ENCODE measurements at regions not wholly inside any gene's neighbourhood (a gene's known extent, or its start where the extent isn't known, plus 50 kb on each side); places are given as distances from the start of the nearest gene placed in this dataset.
"Not testable (repeated sequence)": the region's sequence is repeated elsewhere in the genome, so short reads cannot be mapped to it uniquely, and the experiment has no call there.

DNA sequence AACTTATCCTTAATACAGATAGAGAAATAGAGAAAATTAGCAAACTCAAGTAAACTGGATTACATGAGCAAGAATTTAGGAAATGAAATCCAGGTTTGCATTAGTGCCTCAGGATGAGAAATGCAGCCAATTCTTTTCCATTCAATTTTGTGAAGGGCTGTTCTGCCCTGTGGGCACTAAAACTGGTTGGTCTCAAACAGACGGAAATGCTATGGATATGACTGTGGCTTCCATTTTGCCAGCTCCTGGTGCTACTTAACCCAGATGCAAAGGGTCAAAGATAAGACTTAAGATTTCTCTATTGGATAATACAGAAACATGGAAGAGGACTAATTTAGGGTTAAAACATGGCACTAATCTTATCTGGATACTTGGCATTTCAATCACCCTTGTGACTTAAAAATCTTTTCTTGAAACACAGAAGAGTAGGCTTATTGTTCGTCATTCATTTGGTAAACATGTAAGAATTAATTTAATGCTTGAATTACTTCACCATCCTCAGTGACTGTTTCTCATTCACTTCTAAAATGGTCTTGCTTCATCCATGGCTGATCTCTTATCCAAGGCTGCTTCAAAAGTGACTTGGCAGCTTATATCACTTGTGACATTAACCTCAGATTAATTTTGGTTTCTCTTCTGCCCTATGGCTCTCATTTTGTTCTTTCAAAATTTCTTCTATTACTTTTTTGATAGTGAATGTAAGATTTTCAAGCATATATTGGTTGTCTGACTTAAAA is 1008.7 kb downstream of the GLUD2 start:
- DNase-seq (ENCODE audit: low read depth) = no peak

DNA sequence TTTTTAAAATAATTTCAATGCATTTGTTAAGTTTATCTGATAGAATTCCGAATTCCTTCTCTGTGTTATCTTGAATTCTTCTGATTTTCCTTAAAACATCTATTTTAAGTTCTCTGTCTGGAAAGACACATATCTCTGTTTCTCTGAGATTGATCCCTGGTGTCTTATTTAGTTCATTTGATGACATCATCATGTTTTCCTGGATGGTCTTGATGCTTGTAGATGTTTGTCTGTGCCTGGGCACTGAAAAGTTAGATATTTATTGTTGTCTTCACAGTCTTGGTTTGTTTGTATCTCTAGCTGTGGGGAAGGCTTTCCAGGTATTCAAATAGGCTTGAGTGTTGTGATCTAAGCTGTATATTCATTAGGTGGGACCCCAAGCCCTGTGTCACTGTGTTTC is 1028.8 kb downstream of the GLUD2 start:
- DNase-seq (ENCODE audit: low read depth) = no peak

DNA sequence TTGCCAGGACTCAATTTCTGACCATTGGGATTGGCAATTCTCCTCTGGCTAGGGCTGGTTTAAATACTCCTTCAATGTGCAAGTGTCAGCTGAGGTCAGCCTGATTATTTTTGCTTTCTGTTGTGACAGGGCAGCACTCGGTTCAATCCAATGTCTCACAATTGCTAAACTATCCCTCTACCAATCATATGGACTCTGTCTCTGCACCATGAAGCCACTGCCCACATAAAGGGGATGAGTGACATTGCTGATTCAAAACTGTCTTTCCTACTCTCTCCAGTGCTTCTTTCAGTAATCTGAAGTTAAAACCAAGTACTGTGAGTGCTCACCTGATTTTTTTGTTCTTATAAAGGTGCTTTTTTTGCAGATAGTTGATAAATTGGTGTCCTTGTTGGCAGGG is 1030.7 kb downstream of the GLUD2 start:
- DNase-seq (ENCODE audit: low read depth) = no peak

DNA sequence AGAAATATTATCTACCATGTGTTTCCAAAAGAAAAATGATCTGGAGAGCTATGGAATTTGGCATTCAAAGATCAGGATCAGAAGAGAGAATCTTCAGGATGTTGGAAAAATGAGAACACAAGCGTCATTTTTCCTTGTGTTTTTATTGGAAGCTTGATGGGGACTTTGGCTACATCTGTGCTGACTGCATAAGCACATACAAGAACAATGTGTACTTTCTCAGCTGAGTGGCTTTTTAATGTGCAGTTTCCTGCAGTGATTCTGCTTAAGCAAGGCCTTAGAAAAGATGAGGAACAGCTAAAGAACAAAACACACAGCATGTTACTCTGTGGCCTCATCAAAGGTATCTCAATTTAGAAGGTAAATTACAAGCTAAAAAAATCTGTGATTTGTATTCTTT is 1039.9 kb downstream of the GLUD2 start:
- DNase-seq (ENCODE audit: low read depth) = no peak

DNA sequence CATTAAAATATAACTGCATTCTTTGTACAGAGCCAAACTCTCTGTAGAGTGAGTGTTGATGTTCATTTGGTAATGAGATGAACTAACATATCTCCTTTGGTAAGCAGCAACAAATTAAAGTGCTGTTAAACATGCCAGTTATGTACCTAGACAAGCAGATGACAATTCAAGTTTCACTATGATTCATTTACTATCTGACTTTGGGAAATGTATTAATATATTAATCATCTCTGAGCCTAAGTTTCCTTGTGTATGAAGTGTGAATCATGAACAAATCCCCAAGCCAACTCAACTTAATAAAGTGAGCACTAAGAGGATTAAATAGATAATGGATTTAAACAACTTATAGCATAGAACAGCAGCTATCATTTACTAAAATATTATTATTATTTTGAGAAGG is 1044.2 kb downstream of the GLUD2 start:
- DNase-seq (ENCODE audit: low read depth) = no peak

DNA sequence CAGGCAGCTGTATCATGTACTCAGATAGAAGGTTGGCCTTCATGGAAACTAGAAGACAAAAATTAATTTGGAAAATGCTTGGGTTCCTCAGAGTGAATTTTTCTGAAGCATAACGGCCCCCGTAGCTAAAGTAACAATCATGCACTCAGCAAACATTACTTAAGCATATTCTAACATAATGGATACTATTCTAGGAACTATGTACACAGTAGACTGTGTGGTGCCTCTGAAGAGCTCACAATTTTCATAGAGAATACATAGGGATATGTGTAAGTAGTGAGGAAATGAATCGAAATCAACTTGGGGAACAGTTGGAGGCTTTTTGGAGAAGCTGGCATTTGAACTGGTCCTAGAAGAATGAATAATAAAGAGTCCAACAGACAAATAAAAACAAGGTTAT is 1045.0 kb downstream of the GLUD2 start:
- no peak for DNase-seq (ENCODE audit: low read depth)

DNA sequence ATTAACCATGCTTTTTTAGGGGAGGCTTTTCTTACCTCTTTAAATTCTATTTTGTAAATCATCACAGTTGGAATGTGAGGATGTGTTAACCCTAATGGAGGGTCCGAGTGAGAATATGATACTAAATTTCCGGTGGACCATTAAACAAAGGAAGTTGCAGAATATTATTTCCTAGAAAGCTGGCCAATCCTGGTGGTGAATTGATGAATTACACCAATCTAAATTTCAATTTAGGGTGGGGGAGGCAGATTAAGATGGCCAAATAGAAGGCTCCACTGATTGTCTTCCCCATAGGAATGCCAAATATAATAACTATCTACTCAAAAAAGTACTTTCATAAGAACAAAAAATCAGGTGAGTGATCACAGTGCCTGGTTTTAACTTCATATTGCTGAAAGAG is 1045.6 kb downstream of the GLUD2 start:
- no peak for DNase-seq (ENCODE audit: low read depth)

DNA sequence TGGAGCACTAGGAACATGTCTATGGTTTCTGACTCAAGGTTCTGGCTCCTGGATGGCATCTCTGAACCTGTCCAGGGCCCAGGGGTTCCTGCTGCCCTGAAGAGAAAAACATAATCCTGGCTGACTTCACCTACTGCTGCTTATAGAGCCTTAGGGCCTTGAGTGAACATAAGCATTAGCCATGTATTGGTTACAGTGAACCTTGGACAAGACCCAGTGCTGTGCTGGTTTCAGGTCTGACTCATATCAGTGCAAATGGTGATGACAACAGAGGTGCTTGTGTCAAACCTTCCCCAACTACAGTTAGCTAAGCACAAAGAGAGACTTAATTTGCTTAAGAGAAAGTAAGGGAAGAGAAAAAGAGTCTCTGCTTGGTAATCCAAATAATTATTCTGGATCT is 1047.2 kb downstream of the GLUD2 start:
- no peak for DNase-seq (ENCODE audit: low read depth)

DNA sequence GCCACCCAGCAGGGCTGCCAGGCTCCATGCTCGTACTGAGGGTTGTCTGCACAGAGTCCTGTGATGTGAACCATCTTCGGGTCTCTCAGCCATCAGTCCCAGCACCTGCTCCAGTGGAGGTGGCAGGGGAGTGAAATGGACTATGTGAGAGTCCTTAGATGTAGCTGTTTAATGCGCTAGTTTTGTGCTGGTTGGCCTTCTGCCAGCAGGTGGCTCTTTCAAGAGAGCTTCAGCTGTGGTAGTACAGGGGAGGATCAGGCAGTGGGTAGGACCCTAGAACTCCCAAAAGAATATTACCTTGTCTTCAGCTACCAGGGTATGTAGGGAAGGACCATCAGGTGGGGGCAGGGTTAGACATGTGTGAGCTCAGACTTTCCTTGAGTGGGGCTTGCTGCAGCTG is 1066.0 kb downstream of the GLUD2 start:
- DNase-seq (ENCODE audit: low read depth) = no peak

DNA sequence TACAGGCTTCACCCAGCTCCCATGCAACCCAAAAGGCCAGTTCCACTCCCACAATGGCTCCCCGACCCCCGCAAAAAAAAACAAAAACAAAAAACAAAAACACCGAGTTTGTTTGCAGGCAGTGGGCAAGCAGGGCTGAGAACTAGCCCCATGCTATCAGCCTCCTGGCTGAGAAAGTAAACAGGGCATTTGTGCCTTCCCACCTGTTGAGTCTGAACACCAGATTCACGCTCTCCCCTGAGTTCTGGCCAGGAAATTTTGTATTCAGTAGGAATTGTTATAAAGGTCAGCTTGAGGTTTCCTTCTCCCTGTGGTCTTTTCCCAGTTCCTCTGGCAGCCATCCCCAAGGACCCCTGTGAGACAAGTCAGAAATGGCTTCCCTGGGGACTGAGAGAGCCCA is 1066.5 kb downstream of the GLUD2 start:
- DNase-seq (ENCODE audit: low read depth) = no peak

DNA sequence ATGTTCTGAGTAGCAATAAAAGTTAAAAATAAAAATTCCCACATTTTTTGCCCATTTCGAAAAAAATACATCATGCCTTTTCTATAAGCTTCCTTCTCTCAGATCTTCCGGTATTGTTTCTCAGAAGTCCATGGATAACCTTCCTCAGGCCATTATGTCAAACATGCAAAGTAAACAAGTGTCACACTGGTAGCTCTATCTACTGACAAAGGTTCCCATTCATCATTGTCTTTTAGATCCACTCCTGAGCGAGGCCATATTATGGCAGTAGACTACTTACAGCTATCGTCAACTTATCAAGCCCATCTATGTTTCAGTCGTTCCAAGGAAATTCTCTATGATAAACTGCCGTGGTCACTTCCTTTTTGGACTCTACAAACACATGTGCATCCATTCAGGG is 1068.2 kb downstream of the GLUD2 start:
- DNase-seq (ENCODE audit: low read depth) = no peak

DNA sequence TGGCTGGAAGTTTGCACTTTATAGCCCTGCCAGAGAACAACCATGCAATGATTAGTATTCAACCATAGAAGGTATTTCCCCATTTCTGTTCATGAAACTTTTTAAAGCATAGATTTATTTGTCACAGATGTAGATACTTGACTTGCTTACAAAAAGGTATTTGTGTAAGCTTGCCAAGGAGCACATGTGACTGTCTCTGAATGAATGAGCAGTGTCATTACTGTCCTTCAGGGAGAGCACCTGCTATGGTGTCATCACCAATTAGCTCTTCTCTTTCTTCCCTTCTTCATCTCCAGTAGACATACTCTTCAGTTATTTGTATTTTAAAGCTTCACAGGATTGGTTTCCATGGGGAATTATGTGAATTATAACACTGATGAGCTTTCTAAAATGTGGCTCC is 1064.7 kb upstream of the GRIA3 start:
- DNase-seq (ENCODE audit: low read depth) = no peak

DNA sequence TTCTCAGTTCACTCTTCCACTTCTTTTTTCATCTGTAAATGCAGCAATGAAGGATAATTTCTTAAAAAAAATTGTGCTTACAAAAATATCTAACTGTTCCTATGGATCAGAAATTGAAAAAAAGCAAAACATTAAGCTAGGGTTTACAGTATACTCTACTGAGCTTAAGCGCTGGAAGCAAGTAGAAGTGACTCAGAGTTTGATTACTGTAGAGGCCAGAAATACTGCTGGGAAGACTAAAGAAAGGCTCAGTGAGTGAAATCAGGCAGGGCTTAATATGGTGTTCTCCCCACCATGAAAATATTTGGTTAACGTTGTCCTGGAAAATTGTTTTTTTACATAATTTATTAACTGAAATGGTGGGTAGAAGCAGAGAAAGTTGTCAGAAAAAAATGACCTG is 1061.8 kb upstream of the GRIA3 start:
- DNase-seq (ENCODE audit: low read depth) = no peak

DNA sequence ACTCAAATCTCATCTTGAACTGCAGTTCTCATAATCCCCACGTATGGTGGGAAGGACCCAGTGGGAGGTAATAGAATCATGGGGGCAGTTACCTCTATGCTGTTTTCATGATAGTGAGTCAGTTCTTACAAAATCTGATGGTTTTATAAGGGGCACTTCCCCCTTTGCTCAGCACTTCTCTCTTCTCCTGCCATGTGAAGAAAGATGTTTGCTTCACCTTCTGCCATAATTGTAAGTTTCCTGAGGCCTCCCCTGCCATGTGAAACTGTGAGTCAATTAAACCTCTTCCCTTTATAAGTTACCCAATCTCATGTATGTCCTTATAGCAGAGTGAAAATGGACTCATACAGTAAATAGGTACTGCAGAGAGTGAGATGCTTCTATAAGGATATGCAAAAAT is 1050.6 kb upstream of the GRIA3 start:
- no peak for DNase-seq (ENCODE audit: low read depth)

DNA sequence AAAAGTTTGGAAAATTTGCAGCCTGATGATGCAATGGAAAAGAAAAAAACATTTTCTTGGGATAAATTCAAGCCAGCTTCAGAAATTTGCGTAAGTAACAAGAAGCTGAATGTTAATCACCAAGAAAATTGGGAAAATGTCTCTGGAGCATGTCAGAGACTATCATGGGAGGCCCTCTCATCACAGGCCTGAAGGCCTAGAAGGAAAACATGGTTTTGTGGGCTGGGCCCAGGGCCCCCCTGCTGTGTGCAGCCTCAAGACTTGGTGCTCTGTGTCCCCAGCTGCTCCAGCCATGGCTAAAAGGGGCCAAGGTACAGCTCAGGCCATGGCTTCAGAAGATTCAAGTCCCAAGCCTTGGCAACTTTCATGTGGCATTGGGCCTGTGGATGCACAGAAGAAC is 1049.8 kb upstream of the GRIA3 start:
- no peak for DNase-seq (ENCODE audit: low read depth)

DNA sequence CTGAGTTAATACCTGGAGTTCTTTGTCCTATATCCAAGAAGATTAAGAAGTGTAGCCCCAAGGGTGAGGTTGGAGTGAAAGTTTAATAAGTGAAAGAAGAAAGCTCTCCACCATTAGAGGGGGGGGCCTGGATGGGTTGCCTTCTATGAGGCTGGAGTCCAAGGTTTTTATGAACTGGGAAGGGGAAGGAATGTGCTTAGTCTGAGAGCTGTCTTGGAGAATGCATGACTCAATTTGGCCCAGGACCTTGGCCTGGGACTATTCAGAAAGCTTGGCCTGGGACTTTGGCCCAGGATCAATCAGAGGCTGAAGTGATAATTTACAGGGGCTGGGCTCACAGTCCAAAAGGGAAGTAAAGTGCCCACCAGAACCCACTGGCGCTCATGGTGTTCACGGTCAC is 1049.0 kb upstream of the GRIA3 start:
- DNase-seq (ENCODE audit: low read depth) = no peak

DNA sequence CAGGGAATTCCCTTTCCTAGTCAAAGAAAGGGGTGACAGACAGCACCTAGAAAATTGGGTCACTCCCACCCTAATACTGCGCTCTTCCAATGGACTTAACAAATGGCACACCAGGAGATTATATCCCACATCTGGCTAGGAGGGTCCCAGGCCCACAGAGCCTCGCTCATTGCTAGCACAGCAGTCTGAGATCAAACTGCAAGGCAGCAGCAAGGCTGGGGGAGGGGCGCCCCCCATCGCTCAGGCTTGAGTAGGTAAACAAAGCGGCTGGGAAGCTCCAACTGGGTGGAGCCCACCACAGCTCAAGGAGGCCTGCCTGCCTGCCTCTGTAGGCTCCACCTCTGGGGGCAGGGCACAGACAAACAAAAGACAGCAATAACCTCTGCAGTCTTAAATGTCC is 1043.9 kb upstream of the GRIA3 start:
- DNase-seq (ENCODE audit: low read depth) = not testable (repeated sequence)

DNA sequence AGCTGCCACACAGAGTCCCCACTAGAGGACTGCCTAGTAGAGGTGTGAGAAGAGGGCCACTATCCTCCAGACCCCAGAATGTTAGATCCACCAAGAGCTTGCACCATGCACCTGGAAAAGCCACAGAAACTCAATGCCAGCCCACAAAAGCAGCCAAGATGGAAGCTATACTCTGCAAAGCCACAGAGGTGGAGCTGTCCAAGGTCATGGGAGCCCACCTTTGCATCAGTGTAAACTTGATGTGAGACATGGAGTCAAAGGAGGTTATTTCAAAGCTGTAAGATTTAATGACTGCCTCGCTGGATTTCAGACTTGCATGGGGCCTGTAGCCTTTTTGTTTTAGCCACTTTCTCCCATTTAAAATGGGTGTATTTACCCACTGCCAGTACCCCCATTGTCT is 1030.1 kb upstream of the GRIA3 start:
- no peak for DNase-seq (ENCODE audit: low read depth)

DNA sequence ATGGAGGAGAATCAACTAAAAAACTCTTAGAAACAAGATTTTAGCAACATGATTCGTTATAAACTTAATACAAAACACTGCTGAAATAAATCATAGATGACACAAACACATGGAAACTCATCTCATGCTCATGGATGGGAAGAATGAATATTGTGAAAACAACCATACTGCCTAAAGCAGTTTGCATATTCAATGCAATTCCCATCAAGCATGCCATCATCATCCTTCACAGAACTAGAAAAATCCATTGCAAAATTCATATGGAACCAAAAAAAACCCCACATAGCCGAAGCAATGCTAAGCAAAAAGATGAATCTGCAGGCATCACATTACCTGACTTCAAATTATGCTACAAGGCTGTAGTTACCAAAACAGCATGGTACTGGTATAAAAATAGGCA is 1015.8 kb upstream of the GRIA3 start:
- no peak for DNase-seq (ENCODE audit: low read depth)

DNA sequence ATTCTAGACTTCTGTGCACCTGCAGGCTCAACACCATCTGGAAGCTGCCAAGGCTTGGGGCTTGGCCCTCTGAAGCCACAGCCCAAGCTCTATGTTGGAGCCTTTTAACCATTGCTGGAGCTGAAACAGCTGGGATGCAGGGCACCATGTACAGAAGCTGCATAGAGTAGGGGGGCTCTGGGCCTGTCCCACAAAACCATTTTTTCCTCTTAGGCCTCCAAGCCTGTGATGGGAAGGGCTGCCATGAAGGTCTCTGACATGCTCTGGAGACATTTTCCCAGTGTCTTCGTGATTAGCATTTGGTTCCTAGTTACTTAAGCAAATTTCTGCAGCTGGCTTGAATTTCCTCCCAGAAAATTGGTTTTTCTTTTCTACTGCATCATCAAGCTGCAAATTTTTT is 999.3 kb upstream of the GRIA3 start:
- no peak for DNase-seq (ENCODE audit: low read depth)

DNA sequence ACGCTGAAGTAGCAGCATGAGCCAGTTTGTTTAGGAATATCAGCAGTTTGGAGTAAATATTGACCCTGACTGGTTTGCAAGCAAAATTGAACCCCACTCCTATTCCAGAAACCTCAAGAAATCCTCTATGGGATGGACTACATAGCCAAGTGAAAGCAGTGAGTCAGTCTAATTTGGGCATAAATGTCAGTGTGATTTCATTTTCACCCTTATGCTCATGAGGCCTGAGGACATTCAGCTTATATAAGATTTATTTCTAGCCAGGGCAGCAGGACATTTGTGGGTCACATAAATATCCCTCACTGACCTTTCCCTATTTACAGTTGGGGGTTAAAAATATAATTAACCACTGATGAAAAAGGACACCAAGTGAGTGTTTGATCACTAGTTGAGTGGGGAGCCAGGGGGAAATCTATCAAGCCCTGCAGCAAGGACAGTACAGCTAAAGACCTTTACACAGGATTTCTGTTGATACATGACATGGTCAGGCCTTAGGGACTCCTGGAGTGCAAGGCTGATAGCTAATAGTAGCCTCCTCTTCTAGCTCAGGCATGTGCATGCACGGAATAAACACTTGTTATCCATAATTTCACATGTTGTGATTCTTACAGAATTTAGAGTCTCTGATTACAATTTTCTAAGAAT is 996.9 kb upstream of the GRIA3 start:
- no peak for DNase-seq (ENCODE audit: low read depth)

DNA sequence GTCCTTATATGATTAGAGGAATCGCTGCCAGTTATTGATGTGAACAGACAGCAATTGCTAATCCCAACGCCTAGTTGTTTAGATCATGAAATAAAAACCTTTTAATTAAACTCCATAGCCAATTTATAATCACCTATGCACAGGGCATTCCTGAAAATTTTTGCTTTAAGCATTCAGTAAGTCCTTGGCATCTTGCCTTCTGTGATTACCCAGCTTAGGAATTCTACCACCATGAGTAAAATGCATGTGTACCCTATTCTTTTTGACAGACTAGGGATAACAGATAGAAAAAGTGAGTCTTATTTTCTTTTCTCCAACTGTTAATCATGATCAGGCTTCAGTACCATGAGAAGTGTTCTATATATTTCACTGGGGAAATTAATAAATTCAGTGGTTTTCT is 995.3 kb upstream of the GRIA3 start:
- no peak for DNase-seq (ENCODE audit: low read depth)

DNA sequence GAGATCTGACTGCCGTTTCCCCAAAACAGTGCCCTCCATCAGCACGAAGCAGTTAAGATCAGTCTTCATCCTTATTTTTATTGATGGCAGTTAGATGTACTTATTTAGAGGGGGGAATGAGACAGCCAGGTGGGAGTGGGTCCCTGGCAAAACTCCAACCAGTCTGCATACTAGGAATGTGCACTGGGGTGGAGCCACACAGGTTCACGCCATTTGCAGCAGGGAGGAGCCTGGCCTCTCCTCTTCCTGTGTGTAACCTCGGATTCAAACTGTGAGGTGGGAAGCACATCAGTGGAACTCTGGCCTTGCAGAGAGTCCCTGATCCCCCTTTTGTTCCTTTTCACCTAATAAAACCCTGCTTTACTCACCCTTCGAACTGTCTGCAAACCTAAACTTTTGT is 987.7 kb upstream of the GRIA3 start:
- no peak for DNase-seq (ENCODE audit: low read depth)

DNA sequence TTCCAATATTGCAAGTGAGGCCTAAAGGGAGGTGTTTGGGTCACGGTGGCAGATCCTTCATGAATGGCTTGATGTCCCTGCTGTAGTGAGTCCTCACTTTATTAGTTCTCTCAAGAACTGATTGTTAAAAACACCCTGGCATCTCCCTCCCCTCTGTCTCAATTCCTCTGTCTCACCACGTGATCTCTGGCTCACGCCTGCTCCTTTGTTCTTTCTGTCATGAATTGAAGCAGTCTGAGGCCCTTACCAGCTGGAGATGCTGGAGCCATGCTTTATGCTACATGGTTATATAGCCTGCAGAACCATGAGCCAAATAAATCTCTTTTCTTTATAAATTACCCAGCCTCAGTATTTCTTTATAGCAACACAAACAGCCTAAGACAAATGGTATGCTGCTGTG is 980.7 kb upstream of the GRIA3 start:
- DNase-seq (ENCODE audit: low read depth) = no peak
